GM18909 (cell line): ENCODE measurements at regions not wholly inside any gene's neighbourhood (a gene's known extent, or its start where the extent isn't known, plus 50 kb on each side); places are given as distances from the start of the nearest gene placed in this dataset.

Source experiments
- ATAC-seq: cut with Tn5 transposase; IDR thresholded peaks from one replicate; pipeline ENCODE4 v1.9.1; 2021; ENCODE audit warnings: mild to moderate bottlenecking; ENCODE audit not compliant: unreplicated experiment, poor library complexity

DNA sequence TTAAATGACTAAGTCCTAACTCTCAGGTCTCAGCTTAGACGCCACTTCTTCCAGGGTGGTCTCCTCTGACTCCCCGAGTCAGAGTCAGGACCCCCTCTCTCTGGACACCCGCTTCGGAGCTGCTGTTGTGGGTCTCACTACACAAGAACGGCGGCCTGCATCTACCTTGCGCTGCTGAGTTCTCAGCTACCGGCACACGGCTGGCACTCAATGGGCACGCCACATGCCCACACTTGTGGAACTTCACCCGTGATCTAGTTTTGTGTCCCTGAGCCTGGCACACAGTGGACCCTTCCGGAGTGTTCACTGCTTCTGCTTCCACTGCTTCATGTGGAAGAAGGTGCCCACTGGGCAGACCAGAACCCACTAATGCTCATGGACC lies 58.3 kb upstream of the ID2 start:
- no peak for ATAC-seq

GRCh38 chr2:8623958-8624591 lies 57.8 kb upstream of the ID2 start:
- ATAC-seq = no peak

- no peak for ATAC-seq
These were observed 56.9 kb upstream of the ID2 start for GRCh38 chr2:8624855-8625398.

GRCh38 chr2:8625399-8626300 lies 56.2 kb upstream of the ID2 start:
- ATAC-seq = no peak

DNA sequence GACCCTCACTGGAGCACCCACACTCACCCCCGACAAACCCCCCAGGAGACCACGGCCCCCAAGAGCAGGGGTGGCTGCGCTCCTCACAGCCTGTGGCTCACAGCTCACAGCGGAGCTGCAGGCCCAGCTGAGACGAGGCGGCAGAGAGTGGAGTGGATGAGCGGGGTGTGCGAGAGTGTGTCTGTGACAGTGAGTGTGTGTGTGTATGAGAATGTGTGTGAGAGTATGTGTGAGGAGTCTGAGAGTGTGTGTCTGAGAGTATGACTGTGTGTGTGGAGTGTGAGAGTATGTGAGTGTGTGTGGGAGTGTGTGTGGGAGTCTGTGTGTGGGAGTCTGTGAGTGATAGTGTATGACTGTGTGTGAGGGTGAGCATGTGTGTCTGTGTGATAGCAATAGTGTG lies 55.3 kb upstream of the ID2 start:
- no peak for ATAC-seq

- no peak for ATAC-seq
These were observed 54.7 kb upstream of the ID2 start for GRCh38 chr2:8627019-8627691.

GRCh38 chr2:8627692-8628085 lies 54.2 kb upstream of the ID2 start:
- ATAC-seq = no peak

- no peak for ATAC-seq
These were observed 53.5 kb upstream of the ID2 start for GRCh38 chr2:8628179-8628865.

- no peak for ATAC-seq
These were observed 53.0 kb upstream of the ID2 start for GRCh38 chr2:8628866-8629209.

GRCh38 chr2:8629402-8629801 lies 52.5 kb upstream of the ID2 start:
- no peak for ATAC-seq

DNA sequence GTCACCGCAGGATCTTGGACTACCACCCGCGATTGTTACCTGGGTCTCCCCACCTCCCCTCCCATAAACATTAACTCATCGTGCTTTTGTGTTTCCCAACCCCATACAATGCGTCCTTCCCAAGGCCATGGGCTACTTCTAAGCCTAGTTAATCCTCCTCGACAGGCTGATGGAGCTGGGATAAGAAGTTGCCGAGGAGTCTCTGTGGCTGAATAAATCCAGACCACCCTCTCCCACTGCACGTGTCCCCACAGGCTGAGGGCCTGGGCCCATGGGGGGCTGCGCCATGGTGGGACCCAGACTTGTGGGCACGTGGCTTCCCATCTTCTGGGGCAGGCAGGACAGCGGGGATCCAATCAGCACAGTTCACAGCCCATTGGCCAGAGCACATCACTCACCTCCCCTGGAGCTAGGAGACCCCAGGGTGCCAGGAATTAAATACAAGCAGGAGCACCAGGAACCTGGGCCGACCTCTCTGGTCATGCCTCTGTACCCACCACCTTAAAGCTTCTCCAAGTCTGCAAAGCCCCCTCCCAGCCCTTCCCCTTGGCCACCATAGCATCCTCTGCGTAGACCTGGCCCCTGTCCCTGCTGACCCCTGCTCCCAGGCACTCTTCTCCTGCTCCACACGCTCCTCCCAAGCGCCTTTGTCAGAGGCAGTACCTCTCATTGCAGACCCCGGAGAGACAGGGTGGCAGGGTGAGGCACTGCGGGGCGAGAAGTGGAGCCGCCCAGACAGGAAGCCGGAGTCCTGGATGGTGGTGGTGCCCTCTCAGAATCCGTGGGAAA lies 51.0 kb upstream of the ID2 start:
- no peak for ATAC-seq

GRCh38 chr2:8631465-8632005 lies 50.3 kb upstream of the ID2 start:
- no peak for ATAC-seq
